IMR-90 (cell line): ENCODE measurements at regions not wholly inside any gene's neighbourhood (a gene's known extent, or its start where the extent isn't known, plus 50 kb on each side); places are given as distances from the start of the nearest gene placed in this dataset.
"Not testable (repeated sequence)": the region's sequence is repeated elsewhere in the genome, so short reads cannot be mapped to it uniquely, and the experiment has no call there.

Experiments
- ATAC-seq: fragments of 200-7000 bp; cut with Tn5 transposase; 2 replicates; pipeline ENCODE4 v1.9.1; 2020; ENCODE audit warnings: low read depth, mild to moderate bottlenecking, moderate library complexity
- BruUV-seq: library from RNA; stranded (reverse); fragments of 400-500 nt; replicated peaks from 2 replicates; lab custom pipeline; 2021; lab: Mats Ljungman, UMichigan
- CTCF ChIA-PET: fragments of 300-600 bp; formaldehyde crosslinking; extraction: SDS; loops from one replicate; lab custom pipeline; 2021; ENCODE audit warnings: antibody characterized with exemption; lab: Yijun Ruan, JAX
- POLR2A ChIA-PET: fragments of 300-600 bp; sonication (Branson Sonifier 250); formaldehyde crosslinking; loops from one replicate; lab custom pipeline; 2022; ENCODE audit warnings: antibody characterized with exemption; ENCODE audit not compliant: unreplicated experiment; lab: Charles Lee
- DNase-seq: peaks from one replicate; pipeline ENCODE4 v3.0.0; 2013
- H2AFZ ChIP-seq: replicated peaks from 2 replicates; pipeline ENCODE3; 2013; ENCODE audit warnings: low read length, mild to moderate bottlenecking; ENCODE audit not compliant: poor library complexity
- H2AK5ac ChIP-seq: 2 replicates; pipeline ENCODE4 v1.6.1; 2013; ENCODE audit warnings: low read depth, low read length, inconsistent platforms
- H2AK9ac ChIP-seq: replicated peaks from 2 replicates; pipeline ENCODE3; 2013; ENCODE audit warnings: mild to moderate bottlenecking, low read depth, low read length, moderate library complexity; ENCODE audit not compliant: poor library complexity
- H2BK120ac ChIP-seq: 2 replicates; pipeline ENCODE4 v1.6.1; 2013; ENCODE audit warnings: low read depth, low read length, inconsistent platforms
- H2BK15ac ChIP-seq: 3 replicates; pipeline ENCODE4 v1.6.1; 2013; ENCODE audit warnings: low read depth, low read length, inconsistent platforms
- H2BK20ac ChIP-seq: 2 replicates; pipeline ENCODE4 v1.6.1; 2013; ENCODE audit warnings: low read depth, mild to moderate bottlenecking, inconsistent platforms, low read length, moderate library complexity
- H2BK5ac ChIP-seq: 2 replicates; pipeline ENCODE4 v1.6.1; 2013; ENCODE audit warnings: mild to moderate bottlenecking, low read depth, low read length, inconsistent platforms; ENCODE audit not compliant: poor library complexity, severe bottlenecking
- H3K14ac ChIP-seq: replicated peaks from 2 replicates; pipeline ENCODE4 v1.6.1; 2013; ENCODE audit warnings: low read depth, low read length, inconsistent platforms
- H3K18ac ChIP-seq: 2 replicates; pipeline ENCODE4 v1.6.1; 2013; ENCODE audit warnings: low read depth, low read length, control low read depth
- H3K23ac ChIP-seq: 2 replicates; pipeline ENCODE4 v1.6.1; 2013; ENCODE audit warnings: low read depth, low read length, inconsistent platforms
- H3K27ac ChIP-seq: 2 replicates; pipeline ENCODE4 v1.5.1; 2013; ENCODE audit warnings: mild to moderate bottlenecking, control low read depth, low read length; ENCODE audit not compliant: insufficient read depth
- H3K27me3 ChIP-seq: 2 replicates; pipeline ENCODE4 v1.6.1; 2013; ENCODE audit warnings: low read length; ENCODE audit not compliant: control insufficient read depth, insufficient read depth
- H3K36me3 ChIP-seq: 2 replicates; pipeline ENCODE4 v1.6.1; 2013; ENCODE audit warnings: low read length, mixed read lengths; ENCODE audit not compliant: control insufficient read depth, insufficient read depth
- H3K4ac ChIP-seq: 2 replicates; pipeline ENCODE4 v1.6.1; 2013; ENCODE audit warnings: low read depth, low read length, inconsistent platforms
- H3K4me1 ChIP-seq: 2 replicates; pipeline ENCODE4 v1.6.1; 2013; ENCODE audit warnings: low read length, mixed read lengths; ENCODE audit not compliant: control insufficient read depth, insufficient read depth
- H3K4me2 ChIP-seq: 2 replicates; pipeline ENCODE4 v1.6.1; 2013; ENCODE audit warnings: low read depth, mild to moderate bottlenecking, control low read depth, low read length, moderate library complexity
- H3K4me3 ChIP-seq: 2 replicates; pipeline ENCODE4 v1.5.1; 2013; ENCODE audit warnings: low read depth, mild to moderate bottlenecking, control low read depth, low read length, moderate library complexity; ENCODE audit not compliant: insufficient read depth
- H3K56ac ChIP-seq: 2 replicates; pipeline ENCODE4 v1.6.1; 2013; ENCODE audit warnings: low read length, inconsistent platforms; ENCODE audit not compliant: insufficient read depth; ENCODE audit errors: extremely low read depth
- H3K79me1 ChIP-seq, 2 experiments: 2 replicates each; pipeline ENCODE4 v1.6.1; 2013; ENCODE audit warnings: low read length in 2 of 2, inconsistent platforms in 1 of 2, low read depth in 1 of 2
- H3K9ac ChIP-seq: 2 replicates; pipeline ENCODE4 v1.6.1; 2013; ENCODE audit warnings: low read depth, low read length, control low read depth
- H3K9me1 ChIP-seq: 2 replicates; pipeline ENCODE4 v1.6.1; 2013; ENCODE audit warnings: low read length, inconsistent platforms; ENCODE audit not compliant: insufficient read depth
- H3K9me3 ChIP-seq: 2 replicates; pipeline ENCODE4 v1.6.1; 2013; ENCODE audit warnings: low read length; ENCODE audit not compliant: control insufficient read depth, insufficient read depth
- H4K20me1 ChIP-seq: 2 replicates; pipeline ENCODE4 v1.6.1; 2013; ENCODE audit warnings: low read length, inconsistent platforms; ENCODE audit not compliant: insufficient read depth
- H4K5ac ChIP-seq: 2 replicates; pipeline ENCODE4 v1.6.1; 2013; ENCODE audit warnings: mild to moderate bottlenecking, low read depth, low read length, control low read depth
- H4K8ac ChIP-seq, 2 experiments: 2 replicates each; pipeline ENCODE4 v1.6.1; 2013; ENCODE audit warnings: low read depth in 2 of 2, low read length in 2 of 2, control low read depth in 1 of 2, inconsistent platforms in 1 of 2
- H4K91ac ChIP-seq: 2 replicates; pipeline ENCODE4 v1.6.1; 2013; ENCODE audit warnings: low read depth, low read length, inconsistent platforms; ENCODE audit not compliant: insufficient read depth
- BHLHE40 ChIP-seq: fragments of 150-350 bp; IDR thresholded peaks from 2 replicates; pipeline ENCODE4 v1.6.1; 2016; ENCODE audit warnings: mild to moderate bottlenecking, low read depth, low read length
- FOS ChIP-seq: fragments of 150-350 bp; IDR thresholded peaks from 2 replicates; pipeline ENCODE4 v1.6.1; 2016; ENCODE audit warnings: low read depth, low read length
- MAFK ChIP-seq: IDR thresholded peaks from 2 replicates; pipeline ENCODE4 v1.6.1; 2012; ENCODE audit warnings: low read depth, low read length, improper control_type of control experiment
- MAZ ChIP-seq: IDR thresholded peaks from 2 replicates; pipeline ENCODE4 v1.6.1; 2012; ENCODE audit warnings: low read depth, mild to moderate bottlenecking, low read length, improper control_type of control experiment, moderate library complexity, borderline replicate concordance
- NFE2L2 ChIP-seq: fragments of 150-350 bp; IDR thresholded peaks from 2 replicates; pipeline ENCODE4 v1.6.1; 2016; ENCODE audit warnings: low read depth, mild to moderate bottlenecking, low read length
- POLR2A ChIP-seq: IDR thresholded peaks from 2 replicates; pipeline ENCODE4 v1.6.1; 2012; ENCODE audit warnings: mild to moderate bottlenecking, low read depth, low read length
- RCOR1 ChIP-seq: IDR thresholded peaks from 2 replicates; pipeline ENCODE4 v1.6.1; 2012; ENCODE audit warnings: mild to moderate bottlenecking, low read length, improper control_type of control experiment; ENCODE audit not compliant: insufficient replicate concordance
- RFX5 ChIP-seq: IDR thresholded peaks from 2 replicates; pipeline ENCODE4 v1.8.0; 2012; ENCODE audit warnings: low read depth, mild to moderate bottlenecking, low read length, moderate library complexity
- WGBS, 2 experiments: methylation state at CpG; one replicate each; pipeline versions ENCODE4 v1.1.5 to v1.1.7; 2013; ENCODE audit warnings: missing lambda C conversion rate in 2 of 2; ENCODE audit not compliant: insufficient read length in 1 of 2; ENCODE audit errors: extremely low coverage in 2 of 2; 5-methylcytosine and 5-hydroxymethylcytosine counted together
- dilution Hi-C: fragments of 300-500 bp; cut with HindIII; formaldehyde crosslinking; loops from one replicate; pipeline ENCODE4 v1.14.3; 2018; ENCODE audit warnings: low sequenced_read_pairs; ENCODE audit not compliant: unreplicated experiment
- in situ Hi-C: fragments of 300-500 bp; cut with MboI; formaldehyde crosslinking; loops from 3 replicates; pipeline ENCODE4 v1.14.3; 2019; ENCODE audit warnings: low sequenced_read_pairs, inconsistent platforms, mixed read lengths
- intact Hi-C: fragments of 100-400 bp; cut with micrococcal nuclease; formaldehyde crosslinking; loops from 2 replicates; pipeline ENCODE4 v1.10.0; 2022
- TF ChIP-seq, protein P1 (sequence below): fragments of 150-350 bp; IDR thresholded peaks from 2 replicates; pipeline ENCODE4 v1.6.1; 2016; ENCODE audit warnings: low read depth, mild to moderate bottlenecking, low read length, moderate library complexity, borderline replicate concordance

DNA sequence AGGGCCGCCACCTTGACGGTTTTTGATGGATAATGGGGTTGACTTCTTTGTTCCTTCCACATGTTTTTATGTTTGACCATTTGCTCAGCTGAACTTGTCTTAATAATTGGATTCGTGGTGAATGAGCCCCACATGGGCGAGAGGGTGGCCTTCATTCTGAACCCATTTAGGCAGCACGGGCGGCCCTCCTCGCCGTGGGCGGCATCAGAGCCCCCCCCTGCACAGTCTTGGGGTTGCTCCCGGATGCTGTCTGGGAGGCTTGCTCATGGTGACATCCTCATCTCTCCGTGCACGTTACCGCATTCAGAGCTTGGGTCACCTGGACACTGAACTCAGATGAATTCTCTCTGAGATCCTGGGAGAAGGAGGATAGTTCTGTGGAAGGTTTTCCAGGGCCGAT, 172.3 kb upstream of the OSBPL11 start:
- Histone ChIP-seq H3K4me1 (no peaks in the 10 kb centered on the region), H3K4me2 (no peak overlapping the region), H4K91ac (no peak overlapping the region), H3K4ac (no peak overlapping the region), H2AK5ac (no peak overlapping the region), H3K36me3 (no peaks in the 10 kb centered on the region), H4K20me1 (no peaks in the 10 kb centered on the region), H3K9ac (no peak overlapping the region), H3K27me3 (peaks cover 19% of the 10 kb centered on the region), H3K27ac (no peak overlapping the region), H3K79me1 (no peaks in the 10 kb centered on the region), H3K14ac (no peak overlapping the region), H2AFZ (no peak overlapping the region), H2AK9ac (no peak overlapping the region), H2BK5ac (no peak overlapping the region), H2BK120ac (no peak overlapping the region), H3K9me1 (no peaks in the 10 kb centered on the region), H3K56ac (no peak overlapping the region), H4K5ac (no peak overlapping the region), H2BK20ac (no peak overlapping the region), H3K23ac (no peak overlapping the region), H2BK15ac (no peak overlapping the region), H3K9me3 (no peaks in the 10 kb centered on the region), H3K4me3 (no peak overlapping the region), H3K18ac (no peak overlapping the region), H4K8ac (no peak overlapping the region)
- ChIA-PET CTCF (no interaction called here), POLR2A (no interaction called here)
- WGBS, 2 experiments = no CpG with 5 or more reads among the region's 14 CpGs
- dilution Hi-C loops (no loop called here), in situ Hi-C loops (no loop called here), intact Hi-C loops (loop anchor here (5.0 kb wide), 2 partner anchors 150 to 170 kb away; no protein-coding TSS in a partner anchor)
- TF ChIP-seq POLR2A (no peak), RFX5 (no peak), FOS (no peak), NFE2L2 (no peak), BHLHE40 (no peak), RCOR1 (no peak), MAZ (no peak), MAFK (no peak)
- TF ChIP-seq, protein P1, sequence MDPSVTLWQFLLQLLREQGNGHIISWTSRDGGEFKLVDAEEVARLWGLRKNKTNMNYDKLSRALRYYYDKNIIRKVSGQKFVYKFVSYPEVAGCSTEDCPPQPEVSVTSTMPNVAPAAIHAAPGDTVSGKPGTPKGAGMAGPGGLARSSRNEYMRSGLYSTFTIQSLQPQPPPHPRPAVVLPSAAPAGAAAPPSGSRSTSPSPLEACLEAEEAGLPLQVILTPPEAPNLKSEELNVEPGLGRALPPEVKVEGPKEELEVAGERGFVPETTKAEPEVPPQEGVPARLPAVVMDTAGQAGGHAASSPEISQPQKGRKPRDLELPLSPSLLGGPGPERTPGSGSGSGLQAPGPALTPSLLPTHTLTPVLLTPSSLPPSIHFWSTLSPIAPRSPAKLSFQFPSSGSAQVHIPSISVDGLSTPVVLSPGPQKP = no peak
- ATAC-seq = no peak
- DNase-seq = no peak
- BruUV-seq = no TSS peak

DNA sequence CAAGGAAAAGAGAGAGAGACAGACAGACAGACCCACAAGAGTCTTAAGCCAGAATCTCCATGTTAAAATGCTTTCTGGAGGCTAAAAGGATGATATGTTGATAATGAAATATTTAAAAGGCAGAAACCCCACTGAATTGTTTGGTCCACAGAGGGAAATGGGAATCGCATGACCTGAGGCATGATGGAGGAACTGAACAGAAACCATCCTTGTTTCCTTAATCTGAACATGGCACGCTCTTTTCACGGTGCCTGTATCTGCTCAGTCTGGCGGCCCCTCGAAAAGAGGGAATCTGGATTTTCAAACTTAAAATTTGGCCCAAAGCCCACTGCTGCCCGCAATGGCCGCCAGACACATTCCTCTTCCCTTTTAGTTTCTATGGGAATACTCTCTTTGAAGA, 173.5 kb upstream of the OSBPL11 start:
- in situ Hi-C loops, POLR2A ChIA-PET, H3K4me2 ChIP-seq, H3K36me3 ChIP-seq, H2BK15ac ChIP-seq, H3K56ac ChIP-seq, H4K5ac ChIP-seq, H3K9me3 ChIP-seq, H2BK120ac ChIP-seq, H2BK20ac ChIP-seq, H2AK5ac ChIP-seq, dilution Hi-C loops, H3K23ac ChIP-seq, H4K91ac ChIP-seq, CTCF ChIA-PET, H2BK5ac ChIP-seq, H3K14ac ChIP-seq, H2AK9ac ChIP-seq, ATAC-seq, H4K20me1 ChIP-seq, H4K8ac ChIP-seq, H3K27ac ChIP-seq, H3K79me1 ChIP-seq, DNase-seq, H3K4me1 ChIP-seq, H3K18ac ChIP-seq, H3K4ac ChIP-seq, H3K9ac ChIP-seq, BruUV-seq, H3K4me3 ChIP-seq, H3K9me1 ChIP-seq, H2AFZ ChIP-seq: not testable (repeated sequence)
- intact Hi-C loops = loop anchor here (5.0 kb wide), 2 partner anchors 148 to 168 kb away; no protein-coding TSS in a partner anchor
- no CpG with 5 or more reads among the region's 7 CpGs for WGBS, 2 experiments
- peaks cover 17% of the 10 kb centered on the region for H3K27me3 ChIP-seq
